Mesendoderm (in vitro differentiated cells): ENCODE measurements at regions not wholly inside any gene's neighbourhood (a gene's known extent, or its start where the extent isn't known, plus 50 kb on each side); places are given as distances from the start of the nearest gene placed in this dataset.

Experiments used
- DNase-seq: peaks from one replicate; pipeline ENCODE4 v3.0.0; 2013
- H2AK5ac ChIP-seq: 2 replicates; pipeline ENCODE4 v1.6.1; 2013; ENCODE audit warnings: low read length, inconsistent platforms
- H2BK120ac ChIP-seq: 2 replicates; pipeline ENCODE4 v1.6.1; 2013; ENCODE audit warnings: low read depth, mild to moderate bottlenecking, low read length, moderate library complexity, mixed read lengths
- H2BK15ac ChIP-seq: replicated peaks from 2 replicates; pipeline ENCODE4 v1.6.1; 2013; ENCODE audit warnings: low read depth, mild to moderate bottlenecking, moderate library complexity
- H2BK5ac ChIP-seq: 2 replicates; pipeline ENCODE4 v1.6.1; 2013; ENCODE audit warnings: low read length, inconsistent platforms
- H3K18ac ChIP-seq: 2 replicates; pipeline ENCODE4 v1.6.1; 2013; ENCODE audit warnings: mild to moderate bottlenecking, low read length, mixed read lengths
- H3K23ac ChIP-seq: one replicate; pipeline ENCODE4 v1.6.1; 2013; ENCODE audit warnings: low read length
- H3K27ac ChIP-seq: 2 replicates; pipeline ENCODE4 v1.5.1; 2013; ENCODE audit warnings: low read depth, mild to moderate bottlenecking, inconsistent platforms, low read length, moderate library complexity
- H3K27me3 ChIP-seq: 2 replicates; pipeline ENCODE4 v1.6.1; 2013; ENCODE audit warnings: low read length, control low read depth, mild to moderate bottlenecking, inconsistent platforms; ENCODE audit not compliant: insufficient read depth, poor library complexity
- H3K36me3 ChIP-seq: 2 replicates; pipeline ENCODE4 v1.6.1; 2013; ENCODE audit warnings: low read length, inconsistent platforms; ENCODE audit not compliant: control insufficient read depth, insufficient read depth
- H3K4ac ChIP-seq: one replicate; pipeline ENCODE4 v1.6.1; 2013; ENCODE audit warnings: low read depth, mild to moderate bottlenecking, low read length, moderate library complexity
- H3K4me1 ChIP-seq: 2 replicates; pipeline ENCODE4 v1.6.1; 2013; ENCODE audit warnings: low read depth, low read length, inconsistent platforms; ENCODE audit not compliant: control insufficient read depth
- H3K4me2 ChIP-seq: 2 replicates; pipeline ENCODE4 v1.6.1; 2013; ENCODE audit warnings: low read length
- H3K4me3 ChIP-seq: 2 replicates; pipeline ENCODE4 v1.5.1; 2013; ENCODE audit warnings: mild to moderate bottlenecking, low read length
- H3K56ac ChIP-seq: one replicate; pipeline ENCODE4 v1.6.1; 2013; ENCODE audit warnings: low read length
- H3K79me1 ChIP-seq: 2 replicates; pipeline ENCODE4 v1.6.1; 2013; ENCODE audit warnings: low read length, inconsistent platforms
- H3K79me2 ChIP-seq: 2 replicates; pipeline ENCODE4 v1.6.1; 2013; ENCODE audit warnings: mild to moderate bottlenecking, low read length; ENCODE audit not compliant: control insufficient read depth, insufficient read depth
- H3K9ac ChIP-seq: 2 replicates; pipeline ENCODE4 v1.6.1; 2013; ENCODE audit warnings: low read length, inconsistent platforms
- H4K5ac ChIP-seq: one replicate; pipeline ENCODE4 v1.6.1; 2013; ENCODE audit warnings: low read length
- H4K8ac ChIP-seq: one replicate; pipeline ENCODE4 v1.6.1; 2013; ENCODE audit warnings: low read depth, mild to moderate bottlenecking, control low read depth, low read length, moderate library complexity
- WGBS: extraction: QIAGEN DNeasy Blood & Tissue Kit; methylation state at CpG from one replicate; pipeline ENCODE4 v1.1.7; 2013; ENCODE audit warnings: low lambda C conversion rate, missing lambda C conversion rate; ENCODE audit not compliant: insufficient coverage; ENCODE audit errors: extremely low coverage; 5-methylcytosine and 5-hydroxymethylcytosine counted together

- Histone ChIP-seq H3K23ac (no peak overlapping the region), H3K18ac (no peak overlapping the region), H3K56ac (no peak overlapping the region), H4K5ac (no peak overlapping the region), H3K4me3 (no peak overlapping the region), H3K79me1 (no peaks in the 10 kb centered on the region), H3K79me2 (no peaks in the 10 kb centered on the region), H3K4ac (no peak overlapping the region), H2BK120ac (no peak overlapping the region), H4K8ac (no peak overlapping the region), H3K36me3 (no peaks in the 10 kb centered on the region), H3K9ac (no peak overlapping the region), H2AK5ac (no peak overlapping the region), H2BK5ac (no peak overlapping the region), H3K27ac (no peak overlapping the region), H3K4me1 (no peaks in the 10 kb centered on the region), H3K4me2 (no peak overlapping the region), H3K27me3 (no peaks in the 10 kb centered on the region), H2BK15ac (no peak overlapping the region)
- WGBS: no CpG with 5 or more reads among the region's 6 CpGs
- no peak for DNase-seq
Observed at GRCh38 chr2:128753800-128754199, 435.1 kb upstream of the HS6ST1 start.

GRCh38 chr2:128754246-128754724 lies 435.6 kb upstream of the HS6ST1 start:
- WGBS: no CpG with 5 or more reads among the region's 6 CpGs
- Histone ChIP-seq H2BK120ac (no peak overlapping the region), H3K23ac (no peak overlapping the region), H3K4me1 (no peaks in the 10 kb centered on the region), H2BK15ac (no peak overlapping the region), H3K27ac (no peak overlapping the region), H4K8ac (no peak overlapping the region), H2BK5ac (no peak overlapping the region), H3K4me2 (no peak overlapping the region), H3K27me3 (no peaks in the 10 kb centered on the region), H3K56ac (no peak overlapping the region), H2AK5ac (no peak overlapping the region), H4K5ac (no peak overlapping the region), H3K18ac (no peak overlapping the region), H3K36me3 (no peaks in the 10 kb centered on the region), H3K79me2 (no peaks in the 10 kb centered on the region), H3K79me1 (no peaks in the 10 kb centered on the region), H3K9ac (no peak overlapping the region), H3K4me3 (no peak overlapping the region), H3K4ac (no peak overlapping the region)
- DNase-seq: no peak

- Histone ChIP-seq H3K79me1 (no peaks in the 10 kb centered on the region), H4K5ac (no peak overlapping the region)
- no CpG with 5 or more reads among the region's 15 CpGs for WGBS
Observed at GRCh38 chr2:128755695-128756364, 437.2 kb upstream of the HS6ST1 start.

GRCh38 chr2:128756365-128756717 lies 437.7 kb upstream of the HS6ST1 start:
- H3K4ac ChIP-seq: no peak overlapping the region
- no peak for DNase-seq
- no peak overlapping the region for H4K8ac ChIP-seq
- no peak overlapping the region for H3K4me2 ChIP-seq
- H2BK120ac ChIP-seq: no peak overlapping the region
- H3K79me1 ChIP-seq: no peaks in the 10 kb centered on the region
- no CpG with 5 or more reads among the region's 2 CpGs for WGBS
- H3K9ac ChIP-seq: no peak overlapping the region
- no peak overlapping the region for H2AK5ac ChIP-seq
- no peaks in the 10 kb centered on the region for H3K79me2 ChIP-seq
- no peak overlapping the region for H2BK5ac ChIP-seq
- H3K36me3 ChIP-seq: no peaks in the 10 kb centered on the region
- H3K23ac ChIP-seq: no peak overlapping the region
- H3K18ac ChIP-seq: no peak overlapping the region
- no peak overlapping the region for H3K4me3 ChIP-seq
- H3K56ac ChIP-seq: no peak overlapping the region
- H4K5ac ChIP-seq: no peak overlapping the region
- no peak overlapping the region for H3K27ac ChIP-seq
- no peaks in the 10 kb centered on the region for H3K4me1 ChIP-seq
- no peak overlapping the region for H2BK15ac ChIP-seq
- H3K27me3 ChIP-seq: no peaks in the 10 kb centered on the region

More at GRCh38 chr2:128755695-128756364, 437.2 kb upstream of the HS6ST1 start:
- H3K79me2 ChIP-seq: no peaks in the 10 kb centered on the region
- no peak overlapping the region for H2BK15ac ChIP-seq
- H3K27ac ChIP-seq: no peak overlapping the region
- no peak overlapping the region for H2AK5ac ChIP-seq
- H3K4me1 ChIP-seq: no peaks in the 10 kb centered on the region
- DNase-seq: no peak
- no peak overlapping the region for H4K8ac ChIP-seq
- no peak overlapping the region for H3K4ac ChIP-seq
- H2BK5ac ChIP-seq: no peak overlapping the region
- H2BK120ac ChIP-seq: no peak overlapping the region
- no peak overlapping the region for H3K18ac ChIP-seq
- no peak overlapping the region for H3K56ac ChIP-seq
- H3K4me3 ChIP-seq: no peak overlapping the region
- H3K27me3 ChIP-seq: no peaks in the 10 kb centered on the region
- no peak overlapping the region for H3K4me2 ChIP-seq
- no peaks in the 10 kb centered on the region for H3K36me3 ChIP-seq
- H3K23ac ChIP-seq: no peak overlapping the region
- no peak overlapping the region for H3K9ac ChIP-seq

GRCh38 chr2:128765811-128766210 lies 447.1 kb upstream of the HS6ST1 start:
- no CpG with 5 or more reads among the region's 6 CpGs for WGBS

GRCh38 chr2:128768041-128768440 lies 449.4 kb upstream of the HS6ST1 start:
- Histone ChIP-seq H3K27ac (no peak overlapping the region), H3K4ac (no peak overlapping the region), H3K27me3 (no peaks in the 10 kb centered on the region), H2BK120ac (no peak overlapping the region), H2BK15ac (no peak overlapping the region), H3K4me2 (no peak overlapping the region), H4K8ac (no peak overlapping the region), H3K18ac (no peak overlapping the region), H2AK5ac (no peak overlapping the region), H2BK5ac (no peak overlapping the region), H3K79me1 (no peaks in the 10 kb centered on the region), H3K4me1 (no peaks in the 10 kb centered on the region), H3K23ac (no peak overlapping the region), H3K79me2 (no peaks in the 10 kb centered on the region), H3K36me3 (no peaks in the 10 kb centered on the region), H3K9ac (no peak overlapping the region), H3K4me3 (no peak overlapping the region), H4K5ac (no peak overlapping the region), H3K56ac (no peak overlapping the region)
- no peak for DNase-seq
- whole genome bisulfite sequencing: no CpG with 5 or more reads among the region's 1 CpG

More at GRCh38 chr2:128765811-128766210, 447.1 kb upstream of the HS6ST1 start:
- H2BK120ac ChIP-seq: no peak overlapping the region
- no peak overlapping the region for H3K4me3 ChIP-seq
- no peak overlapping the region for H3K4ac ChIP-seq
- no peak overlapping the region for H3K27ac ChIP-seq
- no peak overlapping the region for H2BK5ac ChIP-seq
- no peak overlapping the region for H3K23ac ChIP-seq
- no peak overlapping the region for H2AK5ac ChIP-seq
- H3K79me2 ChIP-seq: no peaks in the 10 kb centered on the region
- no peaks in the 10 kb centered on the region for H3K79me1 ChIP-seq
- H4K5ac ChIP-seq: no peak overlapping the region
- H3K4me1 ChIP-seq: no peaks in the 10 kb centered on the region
- no peak overlapping the region for H3K56ac ChIP-seq
- DNase-seq: no peak
- no peak overlapping the region for H4K8ac ChIP-seq
- H3K18ac ChIP-seq: no peak overlapping the region
- H3K9ac ChIP-seq: no peak overlapping the region
- no peak overlapping the region for H3K4me2 ChIP-seq
- no peaks in the 10 kb centered on the region for H3K36me3 ChIP-seq
- no peak overlapping the region for H2BK15ac ChIP-seq
- no peaks in the 10 kb centered on the region for H3K27me3 ChIP-seq
